ENCODE measurements at regions not wholly inside any gene's neighbourhood (a gene's known extent, or its start where the extent isn't known, plus 50 kb on each side); places are given as distances from the start of the nearest gene placed in this dataset.

- DNase-seq (ENCODE audit: low read depth): no peak
These were observed 491.5 kb upstream of the TGFBR2 start for GRCh38 chr3:30114918-30115317.

GRCh38 chr3:30122359-30122758, 484.0 kb upstream of the TGFBR2 start:
- no peak for DNase-seq (ENCODE audit: low read depth)

- no peak for DNase-seq (ENCODE audit: low read depth)
These were observed 483.2 kb upstream of the TGFBR2 start for GRCh38 chr3:30123224-30123623.

GRCh38 chr3:30123755-30124154, 482.6 kb upstream of the TGFBR2 start:
- no peak for DNase-seq (ENCODE audit: low read depth)

GRCh38 chr3:30124435-30125370, 481.7 kb upstream of the TGFBR2 start:
- DNase-seq (ENCODE audit: low read depth): peak; percentile 25

- DNase-seq (ENCODE audit: low read depth): no peak
These were observed 476.6 kb upstream of the TGFBR2 start for GRCh38 chr3:30129765-30130164.

GRCh38 chr3:30130391-30130790, 476.0 kb upstream of the TGFBR2 start:
- DNase-seq (ENCODE audit: low read depth): no peak

- DNase-seq (ENCODE audit: low read depth): no peak
These were observed 475.2 kb upstream of the TGFBR2 start for GRCh38 chr3:30131191-30131590.

GRCh38 chr3:30135190-30135589, 471.2 kb upstream of the TGFBR2 start:
- DNase-seq (ENCODE audit: low read depth): no peak

- no peak for DNase-seq (ENCODE audit: low read depth)
These were observed 467.1 kb upstream of the TGFBR2 start for GRCh38 chr3:30139283-30139682.

- no peak for DNase-seq (ENCODE audit: low read depth)
These were observed 465.9 kb upstream of the TGFBR2 start for GRCh38 chr3:30140356-30141075.

- no peak for DNase-seq (ENCODE audit: low read depth)
These were observed 465.2 kb upstream of the TGFBR2 start for GRCh38 chr3:30141178-30141581.

GRCh38 chr3:30141927-30142326, 464.5 kb upstream of the TGFBR2 start:
- no peak for DNase-seq (ENCODE audit: low read depth)

GRCh38 chr3:30142946-30143345, 463.5 kb upstream of the TGFBR2 start:
- no peak for DNase-seq (ENCODE audit: low read depth)

GRCh38 chr3:30145281-30145680, 461.1 kb upstream of the TGFBR2 start:
- DNase-seq (ENCODE audit: low read depth): no peak

- DNase-seq (ENCODE audit: low read depth): no peak
These were observed 459.4 kb upstream of the TGFBR2 start for GRCh38 chr3:30146978-30147377.

- no peak for DNase-seq (ENCODE audit: low read depth)
These were observed 451.5 kb upstream of the TGFBR2 start for GRCh38 chr3:30154853-30155252.

- no peak for DNase-seq (ENCODE audit: low read depth)
These were observed 450.6 kb upstream of the TGFBR2 start for GRCh38 chr3:30155755-30156154.

- DNase-seq (ENCODE audit: low read depth): no peak
These were observed 449.6 kb upstream of the TGFBR2 start for GRCh38 chr3:30156586-30157498.

- no peak for DNase-seq (ENCODE audit: low read depth)
These were observed 445.0 kb upstream of the TGFBR2 start for GRCh38 chr3:30161375-30161774.

- peak; percentile 26 for DNase-seq (ENCODE audit: low read depth)
These were observed 443.8 kb upstream of the TGFBR2 start for GRCh38 chr3:30162579-30162978.

GRCh38 chr3:30166535-30166934, 439.9 kb upstream of the TGFBR2 start:
- DNase-seq (ENCODE audit: low read depth): no peak

Data from Daoy (cell line).